Transverse colon (tissue), 4 donors: ENCODE measurements at regions not wholly inside any gene's neighbourhood (a gene's known extent, or its start where the extent isn't known, plus 50 kb on each side); places are given as distances from the start of the nearest gene placed in this dataset.

Source experiments
- DNase-seq: peaks from one replicate; pipeline ENCODE4 v3.0.0-alpha.2; 2019
- H3K27ac ChIP-seq, 4 donors: fragments of 200-600 bp; sonication (generic); 2 replicates each; pipeline ENCODE4 v1.5.1; 2016 to 2018; ENCODE audit warnings: inconsistent platforms in 4 of 4
- H3K27me3 ChIP-seq: fragments of 200-600 bp; sonication (generic); 2 replicates; pipeline ENCODE4 v1.5.1; 2017; ENCODE audit warnings: inconsistent platforms
- H3K36me3 ChIP-seq, 4 donors: fragments of 200-600 bp; sonication (generic); 2 replicates each; pipeline ENCODE4 v1.5.1; 2017 to 2019; ENCODE audit warnings: inconsistent platforms in 4 of 4
- H3K4me1 ChIP-seq, 4 donors: fragments of 200-600 bp; sonication (generic); 2 replicates each; pipeline ENCODE4 v1.5.1; 2017 to 2020; ENCODE audit warnings: inconsistent platforms in 4 of 4
- H3K4me3 ChIP-seq, 4 donors: fragments of 200-600 bp; sonication (generic); 1 replicate in 1 of 4; 2 replicates in 3 of 4; pipeline versions ENCODE4 v1.5.1 to v1.6.1; 2017 to 2019; ENCODE audit warnings: inconsistent platforms in 4 of 4
- H3K9me3 ChIP-seq, 2 donors: fragments of 200-600 bp; sonication (generic); 2 replicates each; pipeline ENCODE4 v1.5.1; 2017 to 2019; ENCODE audit warnings: inconsistent platforms in 2 of 2
- CTCF ChIP-seq, 5 experiments: fragments of 200-600 bp in 3 of 5; fragments of 450-650 bp in 2 of 5; sonication (generic) in 3 of 5; IDR thresholded peaks; 1 replicate in 2 of 5; 2 replicates in 3 of 5; pipeline ENCODE4 v1.5.1; 2016 to 2017; ENCODE audit warnings: antibody characterized with exemption in 5 of 5, inconsistent platforms in 3 of 5, mild to moderate bottlenecking in 2 of 5, moderate library complexity in 1 of 5
- EP300 ChIP-seq: sonication (generic); formaldehyde crosslinking; IDR thresholded peaks from one replicate; pipeline ENCODE4 v1.6.1; 2017; ENCODE audit warnings: antibody characterized with exemption, low read depth
- POLR2A ChIP-seq: fragments of 450-650 bp; IDR thresholded peaks from one replicate; pipeline ENCODE4 v1.6.1; 2016; ENCODE audit warnings: antibody characterized with exemption, mild to moderate bottlenecking, moderate library complexity
- POLR2AphosphoS5 ChIP-seq, 3 donors: sonication (generic); formaldehyde crosslinking; IDR thresholded peaks; one replicate each; pipeline ENCODE4 v1.6.1; 2016; ENCODE audit warnings: antibody characterized with exemption in 3 of 3
- WGBS, 2 donors: methylation state at CpG; one replicate each; pipeline ENCODE4 v1.1.5; 2018; ENCODE audit warnings: low coverage in 1 of 2; 5-methylcytosine and 5-hydroxymethylcytosine counted together
- in situ Hi-C, 4 donors: fragments of 200-750 bp; cut with MboI; loops; one replicate each; pipeline versions ENCODE4 v1.15.0 to v1.15.1; 2017; ENCODE audit warnings: low sequenced_read_pairs in 3 of 4, low pct_ligation_motif_present in 1 of 4, low pct_unique_long_range_greater_than_20kb in 1 of 4
- intact Hi-C: fragments of 100-400 bp; cut with DNase I; formaldehyde crosslinking; loops from one replicate; pipeline ENCODE4 v1.15.1; 2023; ENCODE audit warnings: low total_unique reads

- intact Hi-C loops (no loop called here), in situ Hi-C loops (no loop called here)
- 77 to 88% methylated on average over 1 of the region's 1 CpG for WGBS, 2 donors
Measured at GRCh38 chr14:80352471-80352870, 141.2 kb upstream of the DIO2 start.

GRCh38 chr14:80350707-80351106 is 139.4 kb upstream of the DIO2 start:
- in situ Hi-C loops: no loop called here
- H3K4me3 ChIP-seq: no peak overlapping the region
- DNase-seq: no peak
- no peaks in the 10 kb centered on the region for H3K9me3 ChIP-seq
- intact Hi-C loops: no loop called here
- 60 to 73% methylated on average over 5 to 6 of the region's 6 CpGs for WGBS, 2 donors
- no peak overlapping the region for H3K27ac ChIP-seq
- no peaks in the 10 kb centered on the region for H3K27me3 ChIP-seq
- H3K4me1 ChIP-seq: no peaks in the 10 kb centered on the region
- TF ChIP-seq EP300 (no peak), POLR2AphosphoS5 (IDR thresholded peaks at IDR 0.05) (no peak), POLR2A (no peak), CTCF (IDR thresholded peaks at IDR 0.05) (no peak)
- H3K36me3 ChIP-seq: no peaks in the 10 kb centered on the region

More at GRCh38 chr14:80352471-80352870, 141.2 kb upstream of the DIO2 start:
- H3K27ac ChIP-seq: no peak overlapping the region
- DNase-seq: no peak
- H3K4me1 ChIP-seq: no peaks in the 10 kb centered on the region
- no peak overlapping the region for H3K4me3 ChIP-seq
- no peak for TF ChIP-seq POLR2AphosphoS5 (IDR thresholded peaks at IDR 0.05)
- TF ChIP-seq CTCF (IDR thresholded peaks at IDR 0.05): no peak
- no peak for TF ChIP-seq EP300
- no peak for TF ChIP-seq POLR2A
- H3K36me3 ChIP-seq: no peaks in the 10 kb centered on the region
- H3K9me3 ChIP-seq: no peaks in the 10 kb centered on the region
- no peaks in the 10 kb centered on the region for H3K27me3 ChIP-seq

GRCh38 chr14:80346395-80346794 is 135.1 kb upstream of the DIO2 start:
- Histone ChIP-seq H3K36me3 (no peaks in the 10 kb centered on the region), H3K4me3 (no peak overlapping the region), H3K4me1 (no peaks in the 10 kb centered on the region), H3K9me3 (no peaks in the 10 kb centered on the region), H3K27ac (no peak overlapping the region), H3K27me3 (no peaks in the 10 kb centered on the region)
- no peak for TF ChIP-seq EP300
- no peak for TF ChIP-seq POLR2AphosphoS5 (IDR thresholded peaks at IDR 0.05)
- TF ChIP-seq CTCF (IDR thresholded peaks at IDR 0.05): no peak
- no peak for TF ChIP-seq POLR2A
- WGBS, 2 donors: 41 to 50% methylated on average over 1 to 2 of the region's 2 CpGs
- intact Hi-C loops (no loop called here), in situ Hi-C loops (no loop called here)
- no peak for DNase-seq

GRCh38 chr14:80344208-80344607 is 132.9 kb upstream of the DIO2 start:
- no peaks in the 10 kb centered on the region for H3K27me3 ChIP-seq
- 82 to 83% methylated on average over 1 of the region's 1 CpG for WGBS, 2 donors
- intact Hi-C loops: no loop called here
- no peaks in the 10 kb centered on the region for H3K9me3 ChIP-seq
- in situ Hi-C loops: no loop called here
- no peak for DNase-seq
- no peak overlapping the region for H3K4me3 ChIP-seq
- TF ChIP-seq POLR2AphosphoS5 (IDR thresholded peaks at IDR 0.05): no peak
- TF ChIP-seq EP300: no peak
- no peak for TF ChIP-seq POLR2A
- TF ChIP-seq CTCF (IDR thresholded peaks at IDR 0.05): no peak
- H3K27ac ChIP-seq: no peak overlapping the region
- H3K36me3 ChIP-seq: no peaks in the 10 kb centered on the region
- H3K4me1 ChIP-seq: no peaks in the 10 kb centered on the region
